GM23338 (cell line): ENCODE measurements at regions not wholly inside any gene's neighbourhood (a gene's known extent, or its start where the extent isn't known, plus 50 kb on each side); places are given as distances from the start of the nearest gene placed in this dataset.

ENCODE experiments used
- CREB1 ChIP-seq: fragments of 250-450 bp; sonication (Bioruptor Pico); IDR thresholded peaks from 2 replicates; pipeline ENCODE4 v1.5.0; 2020; ENCODE audit warnings: low read depth, mild to moderate bottlenecking, moderate library complexity
- EZH2 ChIP-seq: fragments of 200-600 bp; sonication (generic); IDR thresholded peaks from one replicate; pipeline ENCODE4 v1.8.0; 2017; ENCODE audit warnings: antibody characterized with exemption, mild to moderate bottlenecking, low read depth; ENCODE audit not compliant: unreplicated experiment
- POLR2AphosphoS5 ChIP-seq: IDR thresholded peaks from 2 replicates; pipeline ENCODE4 v1.6.1; 2016; ENCODE audit warnings: antibody characterized with exemption, low read depth
- ZNF331 ChIP-seq: fragments of 250-450 bp; sonication (Bioruptor Pico); IDR thresholded peaks from 2 replicates; pipeline ENCODE4 v1.5.0; 2020; ENCODE audit warnings: low read depth, mild to moderate bottlenecking, moderate library complexity
- TF ChIP-seq, protein P1 (sequence below): fragments of 250-450 bp; sonication (Bioruptor Pico); IDR thresholded peaks from 2 replicates; pipeline ENCODE4 v1.5.0; 2020; ENCODE audit warnings: mild to moderate bottlenecking, moderate library complexity
- TF ChIP-seq, protein P2 (sequence below), 2 experiments: fragments of 200-600 bp in 1 of 2; sonication (generic) in 1 of 2; conservative IDR thresholded peaks; 2 replicates each; pipeline versions ENCODE4 v1.5.1 to v1.6.1; 2016 to 2017; ENCODE audit warnings: antibody characterized with exemption in 2 of 2, low read depth in 2 of 2, mild to moderate bottlenecking in 2 of 2, moderate library complexity in 1 of 2

- TF ChIP-seq, protein P1, sequence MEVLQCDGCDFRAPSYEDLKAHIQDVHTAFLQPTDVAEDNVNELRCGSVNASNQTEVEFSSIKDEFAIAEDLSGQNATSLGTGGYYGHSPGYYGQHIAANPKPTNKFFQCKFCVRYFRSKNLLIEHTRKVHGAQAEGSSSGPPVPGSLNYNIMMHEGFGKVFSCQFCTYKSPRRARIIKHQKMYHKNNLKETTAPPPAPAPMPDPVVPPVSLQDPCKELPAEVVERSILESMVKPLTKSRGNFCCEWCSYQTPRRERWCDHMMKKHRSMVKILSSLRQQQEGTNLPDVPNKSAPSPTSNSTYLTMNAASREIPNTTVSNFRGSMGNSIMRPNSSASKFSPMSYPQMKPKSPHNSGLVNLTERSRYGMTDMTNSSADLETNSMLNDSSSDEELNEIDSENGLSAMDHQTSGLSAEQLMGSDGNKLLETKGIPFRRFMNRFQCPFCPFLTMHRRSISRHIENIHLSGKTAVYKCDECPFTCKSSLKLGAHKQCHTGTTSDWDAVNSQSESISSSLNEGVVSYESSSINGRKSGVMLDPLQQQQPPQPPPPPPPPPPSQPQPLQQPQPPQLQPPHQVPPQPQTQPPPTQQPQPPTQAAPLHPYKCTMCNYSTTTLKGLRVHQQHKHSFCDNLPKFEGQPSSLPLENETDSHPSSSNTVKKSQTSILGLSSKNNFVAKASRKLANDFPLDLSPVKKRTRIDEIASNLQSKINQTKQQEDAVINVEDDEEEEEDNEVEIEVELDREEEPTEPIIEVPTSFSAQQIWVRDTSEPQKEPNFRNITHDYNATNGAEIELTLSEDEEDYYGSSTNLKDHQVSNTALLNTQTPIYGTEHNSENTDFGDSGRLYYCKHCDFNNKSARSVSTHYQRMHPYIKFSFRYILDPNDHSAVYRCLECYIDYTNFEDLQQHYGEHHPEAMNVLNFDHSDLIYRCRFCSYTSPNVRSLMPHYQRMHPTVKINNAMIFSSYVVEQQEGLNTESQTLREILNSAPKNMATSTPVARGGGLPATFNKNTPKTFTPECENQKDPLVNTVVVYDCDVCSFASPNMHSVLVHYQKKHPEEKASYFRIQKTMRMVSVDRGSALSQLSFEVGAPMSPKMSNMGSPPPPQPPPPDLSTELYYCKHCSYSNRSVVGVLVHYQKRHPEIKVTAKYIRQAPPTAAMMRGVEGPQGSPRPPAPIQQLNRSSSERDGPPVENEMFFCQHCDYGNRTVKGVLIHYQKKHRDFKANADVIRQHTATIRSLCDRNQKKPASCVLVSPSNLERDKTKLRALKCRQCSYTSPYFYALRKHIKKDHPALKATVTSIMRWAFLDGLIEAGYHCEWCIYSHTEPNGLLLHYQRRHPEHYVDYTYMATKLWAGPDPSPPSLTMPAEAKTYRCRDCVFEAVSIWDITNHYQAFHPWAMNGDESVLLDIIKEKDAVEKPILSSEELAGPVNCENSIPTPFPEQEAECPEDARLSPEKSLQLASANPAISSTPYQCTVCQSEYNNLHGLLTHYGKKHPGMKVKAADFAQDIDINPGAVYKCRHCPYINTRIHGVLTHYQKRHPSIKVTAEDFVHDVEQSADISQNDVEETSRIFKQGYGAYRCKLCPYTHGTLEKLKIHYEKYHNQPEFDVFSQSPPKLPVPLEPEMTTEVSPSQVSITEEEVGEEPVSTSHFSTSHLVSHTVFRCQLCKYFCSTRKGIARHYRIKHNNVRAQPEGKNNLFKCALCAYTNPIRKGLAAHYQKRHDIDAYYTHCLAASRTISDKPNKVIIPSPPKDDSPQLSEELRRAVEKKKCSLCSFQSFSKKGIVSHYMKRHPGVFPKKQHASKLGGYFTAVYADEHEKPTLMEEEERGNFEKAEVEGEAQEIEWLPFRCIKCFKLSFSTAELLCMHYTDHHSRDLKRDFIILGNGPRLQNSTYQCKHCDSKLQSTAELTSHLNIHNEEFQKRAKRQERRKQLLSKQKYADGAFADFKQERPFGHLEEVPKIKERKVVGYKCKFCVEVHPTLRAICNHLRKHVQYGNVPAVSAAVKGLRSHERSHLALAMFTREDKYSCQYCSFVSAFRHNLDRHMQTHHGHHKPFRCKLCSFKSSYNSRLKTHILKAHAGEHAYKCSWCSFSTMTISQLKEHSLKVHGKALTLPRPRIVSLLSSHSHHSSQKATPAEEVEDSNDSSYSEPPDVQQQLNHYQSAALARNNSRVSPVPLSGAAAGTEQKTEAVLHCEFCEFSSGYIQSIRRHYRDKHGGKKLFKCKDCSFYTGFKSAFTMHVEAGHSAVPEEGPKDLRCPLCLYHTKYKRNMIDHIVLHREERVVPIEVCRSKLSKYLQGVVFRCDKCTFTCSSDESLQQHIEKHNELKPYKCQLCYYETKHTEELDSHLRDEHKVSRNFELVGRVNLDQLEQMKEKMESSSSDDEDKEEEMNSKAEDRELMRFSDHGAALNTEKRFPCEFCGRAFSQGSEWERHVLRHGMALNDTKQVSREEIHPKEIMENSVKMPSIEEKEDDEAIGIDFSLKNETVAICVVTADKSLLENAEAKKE (CRISPR knock-in tag), result no peak
- TF ChIP-seq, protein P2, sequence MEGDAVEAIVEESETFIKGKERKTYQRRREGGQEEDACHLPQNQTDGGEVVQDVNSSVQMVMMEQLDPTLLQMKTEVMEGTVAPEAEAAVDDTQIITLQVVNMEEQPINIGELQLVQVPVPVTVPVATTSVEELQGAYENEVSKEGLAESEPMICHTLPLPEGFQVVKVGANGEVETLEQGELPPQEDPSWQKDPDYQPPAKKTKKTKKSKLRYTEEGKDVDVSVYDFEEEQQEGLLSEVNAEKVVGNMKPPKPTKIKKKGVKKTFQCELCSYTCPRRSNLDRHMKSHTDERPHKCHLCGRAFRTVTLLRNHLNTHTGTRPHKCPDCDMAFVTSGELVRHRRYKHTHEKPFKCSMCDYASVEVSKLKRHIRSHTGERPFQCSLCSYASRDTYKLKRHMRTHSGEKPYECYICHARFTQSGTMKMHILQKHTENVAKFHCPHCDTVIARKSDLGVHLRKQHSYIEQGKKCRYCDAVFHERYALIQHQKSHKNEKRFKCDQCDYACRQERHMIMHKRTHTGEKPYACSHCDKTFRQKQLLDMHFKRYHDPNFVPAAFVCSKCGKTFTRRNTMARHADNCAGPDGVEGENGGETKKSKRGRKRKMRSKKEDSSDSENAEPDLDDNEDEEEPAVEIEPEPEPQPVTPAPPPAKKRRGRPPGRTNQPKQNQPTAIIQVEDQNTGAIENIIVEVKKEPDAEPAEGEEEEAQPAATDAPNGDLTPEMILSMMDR (conservative IDR thresholded peaks at IDR 0.05; ENCODE audit: low read depth in 2 of 2), result no peak
- TF ChIP-seq ZNF331 (CRISPR knock-in tag), result no peak
- TF ChIP-seq CREB1 (CRISPR knock-in tag), result no peak
- no peak for TF ChIP-seq EZH2
- no peak for TF ChIP-seq POLR2AphosphoS5
These were observed 103.0 kb upstream of the MAML3 start for GRCh38 chr4:140256941-140257340.
